DND-41 (cell line): ENCODE measurements at regions not wholly inside any gene's neighbourhood (a gene's known extent, or its start where the extent isn't known, plus 50 kb on each side); places are given as distances from the start of the nearest gene placed in this dataset.

Source experiments
- ATAC-seq: fragments of 200-7000 bp; cut with Tn5 transposase; 3 replicates; pipeline ENCODE4 v1.9.1; 2021; ENCODE audit warnings: low read depth; ENCODE audit not compliant: insufficient read depth
- DNase-seq: peaks from one replicate; pipeline ENCODE4 v3.0.0-alpha.2; 2020
- H2AFZ ChIP-seq: 2 replicates; pipeline ENCODE4 v1.6.0; 2012; ENCODE audit warnings: low read depth, low read length
- H3K27ac ChIP-seq: 2 replicates; pipeline ENCODE4 v1.5.1; 2012; ENCODE audit warnings: low read length, inconsistent platforms
- H3K27me3 ChIP-seq: fragments of 200-600 bp; sonication (generic); 2 replicates; pipeline ENCODE4 v1.6.0; 2012; ENCODE audit warnings: low read length, mild to moderate bottlenecking, inconsistent platforms; ENCODE audit not compliant: insufficient read depth, poor library complexity
- H3K36me3 ChIP-seq: 2 replicates; pipeline ENCODE4 v1.5.1; 2012; ENCODE audit warnings: low read length, inconsistent platforms; ENCODE audit not compliant: insufficient read depth
- H3K4me1 ChIP-seq: 2 replicates; pipeline ENCODE4 v1.5.1; 2012; ENCODE audit warnings: mild to moderate bottlenecking, low read length; ENCODE audit not compliant: insufficient read depth
- H3K4me2 ChIP-seq: 2 replicates; pipeline ENCODE4 v1.6.0; 2012; ENCODE audit warnings: mild to moderate bottlenecking, moderate library complexity, low read length, inconsistent platforms; ENCODE audit not compliant: insufficient read depth
- H3K4me3 ChIP-seq, 2 experiments: fragments of 200-600 bp in 1 of 2; shearing (Covaris generic) in 1 of 2; 2 replicates each; pipeline ENCODE4 v1.5.1; 2012 to 2016; ENCODE audit warnings: inconsistent platforms in 2 of 2, low read length in 2 of 2, mild to moderate bottlenecking in 2 of 2, low read depth in 1 of 2, moderate library complexity in 1 of 2
- H3K79me2 ChIP-seq: 2 replicates; pipeline ENCODE4 v1.6.0; 2012; ENCODE audit warnings: low read length, inconsistent platforms; ENCODE audit not compliant: insufficient read depth
- H3K9ac ChIP-seq: 2 replicates; pipeline ENCODE4 v1.6.0; 2012; ENCODE audit warnings: low read depth, mild to moderate bottlenecking, inconsistent platforms, low read length, moderate library complexity
- H3K9me3 ChIP-seq: 2 replicates; pipeline ENCODE4 v1.5.1; 2012; ENCODE audit warnings: low read length, moderate library complexity, mild to moderate bottlenecking, inconsistent platforms; ENCODE audit not compliant: insufficient read depth, severe bottlenecking
- H4K20me1 ChIP-seq: 2 replicates; pipeline ENCODE4 v1.6.0; 2012; ENCODE audit warnings: low read length; ENCODE audit not compliant: insufficient read depth
- EZH2 ChIP-seq: IDR thresholded peaks from 3 replicates; pipeline ENCODE4 v1.6.1; 2012; ENCODE audit warnings: borderline replicate concordance, low read depth, mild to moderate bottlenecking, moderate library complexity, low read length, inconsistent platforms; ENCODE audit not compliant: severe bottlenecking
- TF ChIP-seq, protein P1 (sequence below): IDR thresholded peaks from 2 replicates; pipeline ENCODE4 v1.5.1; 2012; ENCODE audit warnings: borderline replicate concordance, low read length, moderate library complexity, mild to moderate bottlenecking; ENCODE audit not compliant: poor library complexity, severe bottlenecking; ENCODE audit errors: extremely low read depth

DNA sequence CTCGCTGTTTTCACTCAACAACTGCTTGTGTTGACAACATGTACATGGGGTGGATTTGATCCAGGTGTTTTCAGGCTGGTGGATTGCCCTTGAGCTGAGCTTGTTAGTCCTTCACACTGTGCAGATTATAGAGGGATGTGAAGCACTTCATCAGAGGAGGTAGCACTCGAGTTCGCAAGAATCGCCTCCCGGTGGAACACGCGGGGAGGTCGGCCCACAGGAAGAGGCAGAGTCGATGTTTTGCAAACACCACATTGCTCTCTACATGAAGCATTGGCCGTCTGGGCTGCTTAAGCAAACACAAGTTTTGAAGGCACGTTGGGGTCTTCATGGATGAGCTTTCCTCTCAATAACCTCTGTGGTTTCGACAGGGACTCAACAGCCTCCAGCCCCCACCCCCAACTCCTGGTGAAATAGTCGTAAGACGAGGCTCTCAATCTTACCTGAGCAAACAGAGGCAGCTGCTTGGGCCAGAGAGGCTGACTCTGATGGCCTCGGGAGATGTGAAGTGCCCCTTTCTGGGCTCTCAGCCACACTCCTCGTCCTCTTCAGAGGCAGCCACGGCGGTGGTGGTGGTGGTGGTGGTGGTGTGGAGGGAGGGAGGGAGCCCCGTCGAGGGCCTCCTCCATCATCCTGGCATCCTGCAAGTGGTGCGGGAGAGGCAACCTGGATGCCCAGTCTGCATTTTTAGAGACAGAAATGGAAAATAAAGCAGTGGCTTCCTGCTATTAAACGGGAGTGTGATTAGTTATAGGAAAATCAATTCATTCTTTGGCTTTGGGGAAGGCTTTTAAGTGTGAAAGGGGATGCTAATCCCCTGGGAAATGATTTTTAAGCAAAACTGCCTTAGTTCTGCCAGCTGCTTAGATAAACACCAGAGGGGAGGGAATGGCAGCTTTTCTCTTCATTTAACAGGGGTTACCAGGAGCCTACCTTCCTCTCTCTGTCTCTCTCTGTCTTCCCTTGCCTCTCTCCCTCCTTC is 552.5 kb upstream of the EEF2KMT start:
- no peak for DNase-seq
- TF ChIP-seq, protein P1, sequence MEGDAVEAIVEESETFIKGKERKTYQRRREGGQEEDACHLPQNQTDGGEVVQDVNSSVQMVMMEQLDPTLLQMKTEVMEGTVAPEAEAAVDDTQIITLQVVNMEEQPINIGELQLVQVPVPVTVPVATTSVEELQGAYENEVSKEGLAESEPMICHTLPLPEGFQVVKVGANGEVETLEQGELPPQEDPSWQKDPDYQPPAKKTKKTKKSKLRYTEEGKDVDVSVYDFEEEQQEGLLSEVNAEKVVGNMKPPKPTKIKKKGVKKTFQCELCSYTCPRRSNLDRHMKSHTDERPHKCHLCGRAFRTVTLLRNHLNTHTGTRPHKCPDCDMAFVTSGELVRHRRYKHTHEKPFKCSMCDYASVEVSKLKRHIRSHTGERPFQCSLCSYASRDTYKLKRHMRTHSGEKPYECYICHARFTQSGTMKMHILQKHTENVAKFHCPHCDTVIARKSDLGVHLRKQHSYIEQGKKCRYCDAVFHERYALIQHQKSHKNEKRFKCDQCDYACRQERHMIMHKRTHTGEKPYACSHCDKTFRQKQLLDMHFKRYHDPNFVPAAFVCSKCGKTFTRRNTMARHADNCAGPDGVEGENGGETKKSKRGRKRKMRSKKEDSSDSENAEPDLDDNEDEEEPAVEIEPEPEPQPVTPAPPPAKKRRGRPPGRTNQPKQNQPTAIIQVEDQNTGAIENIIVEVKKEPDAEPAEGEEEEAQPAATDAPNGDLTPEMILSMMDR: no peak
- TF ChIP-seq EZH2: no peak
- no peak overlapping the region for H3K27ac ChIP-seq
- no peaks in the 10 kb centered on the region for H3K9me3 ChIP-seq
- H3K4me2 ChIP-seq: no peak overlapping the region
- no peak overlapping the region for H3K4me3 ChIP-seq
- H2AFZ ChIP-seq: no peak overlapping the region
- no peaks in the 10 kb centered on the region for H4K20me1 ChIP-seq
- no peaks in the 10 kb centered on the region for H3K4me1 ChIP-seq
- no peaks in the 10 kb centered on the region for H3K36me3 ChIP-seq
- no peaks in the 10 kb centered on the region for H3K79me2 ChIP-seq
- H3K9ac ChIP-seq: no peak overlapping the region
- peaks cover 3% of the 10 kb centered on the region for H3K27me3 ChIP-seq
- ATAC-seq: no peak

DNA sequence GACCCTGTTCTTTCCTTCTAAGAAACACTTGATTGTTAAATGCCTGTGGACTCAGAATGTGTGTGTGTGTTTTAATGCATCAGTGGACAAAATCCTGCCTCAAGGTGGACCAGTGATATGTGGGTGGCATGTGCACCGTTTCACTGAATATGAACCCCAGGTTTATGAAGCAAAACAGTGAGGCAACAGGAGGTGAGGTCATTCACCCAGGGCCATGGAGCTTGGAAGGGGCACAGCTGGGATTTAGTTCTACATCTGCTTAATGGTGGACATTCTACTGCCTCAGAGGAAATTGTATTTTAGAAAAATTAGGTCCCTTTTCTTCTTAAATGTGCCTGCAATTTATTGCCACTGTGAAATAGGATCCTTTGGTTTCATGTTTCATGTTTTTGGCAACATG is 549.5 kb upstream of the EEF2KMT start:
- H3K4me2 ChIP-seq: no peak overlapping the region
- H2AFZ ChIP-seq: no peak overlapping the region
- DNase-seq (no peak), ATAC-seq (no peak)
- H4K20me1 ChIP-seq: no peaks in the 10 kb centered on the region
- TF ChIP-seq, protein P1: no peak
- TF ChIP-seq EZH2: no peak
- no peak overlapping the region for H3K4me3 ChIP-seq
- no peak overlapping the region for H3K9ac ChIP-seq
- H3K27ac ChIP-seq: no peak overlapping the region
- H3K36me3 ChIP-seq: no peaks in the 10 kb centered on the region
- H3K4me1 ChIP-seq: no peaks in the 10 kb centered on the region
- H3K79me2 ChIP-seq: no peaks in the 10 kb centered on the region
- peaks cover 3% of the 10 kb centered on the region for H3K27me3 ChIP-seq
- H3K9me3 ChIP-seq: no peaks in the 10 kb centered on the region

DNA sequence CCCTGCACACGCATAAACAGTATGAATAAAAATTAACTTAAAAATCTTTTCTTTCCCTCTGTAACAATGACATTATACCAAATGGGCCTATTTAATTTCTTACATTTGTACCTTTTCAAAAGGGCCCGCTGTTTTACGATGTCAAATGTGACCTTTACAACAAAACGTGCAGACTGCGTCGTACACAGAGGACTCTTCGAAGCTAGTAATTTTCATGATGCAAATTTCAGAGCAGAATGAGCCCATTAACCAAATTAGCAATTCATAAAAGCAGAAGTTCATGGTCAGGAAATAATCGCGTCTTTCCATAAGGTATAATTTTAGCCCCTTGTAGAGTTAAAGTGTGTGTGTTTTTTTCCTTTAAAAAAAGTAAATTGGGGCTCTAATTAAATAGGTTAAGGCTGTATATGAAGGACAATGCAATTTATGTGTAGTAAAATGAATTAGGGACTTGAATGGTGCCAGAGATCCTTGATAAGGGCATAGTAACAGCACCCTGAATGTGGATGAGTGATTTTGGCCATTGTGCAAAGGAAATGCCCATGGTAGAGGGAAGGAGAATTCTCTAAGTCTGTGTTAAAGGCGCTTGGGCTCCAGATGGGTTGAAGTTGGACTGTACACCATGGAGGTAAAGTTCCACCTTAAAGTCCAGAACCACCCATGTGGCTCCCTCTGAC is 546.4 kb upstream of the EEF2KMT start:
- no peak overlapping the region for H3K27ac ChIP-seq
- no peaks in the 10 kb centered on the region for H3K27me3 ChIP-seq
- no peaks in the 10 kb centered on the region for H3K36me3 ChIP-seq
- no peaks in the 10 kb centered on the region for H3K4me1 ChIP-seq
- DNase-seq: no peak
- no peaks in the 10 kb centered on the region for H3K79me2 ChIP-seq
- H2AFZ ChIP-seq: no peak overlapping the region
- H3K9ac ChIP-seq: no peak overlapping the region
- H4K20me1 ChIP-seq: 0 out of 2 replicates have a peak, but pooled peaks cover 4% of the 10 kb centered on the region
- no peak overlapping the region for H3K4me3 ChIP-seq
- H3K4me2 ChIP-seq: no peak overlapping the region
- TF ChIP-seq, protein P1: no peak
- no peak for TF ChIP-seq EZH2
- no peaks in the 10 kb centered on the region for H3K9me3 ChIP-seq
- ATAC-seq: no peak
